SK-N-SH treated with all-trans-retinoic acid at 6 μM for 48 hours (cell line): ENCODE measurements at regions not wholly inside any gene's neighbourhood (a gene's known extent, or its start where the extent isn't known, plus 50 kb on each side); places are given as distances from the start of the nearest gene placed in this dataset.

Experiments
- ATAC-seq: fragments of 200-7000 bp; cut with Tn5 transposase; 3 replicates; pipeline ENCODE4 v1.9.1; 2020; ENCODE audit warnings: mild to moderate bottlenecking, moderate library complexity
- ARNTL ChIP-seq: fragments of 450-650 bp; formaldehyde crosslinking; IDR thresholded peaks from 2 replicates; pipeline ENCODE4 v1.5.0; 2020; ENCODE audit warnings: low read depth, mild to moderate bottlenecking, moderate library complexity, borderline replicate concordance
- BACH2 ChIP-seq: fragments of 250-450 bp; sonication (Bioruptor Pico); IDR thresholded peaks from 2 replicates; pipeline ENCODE4 v1.9.0; 2021; ENCODE audit warnings: mild to moderate bottlenecking, borderline replicate concordance
- CSDC2 ChIP-seq: fragments of 250-450 bp; sonication (Bioruptor Pico); IDR thresholded peaks from 2 replicates; pipeline ENCODE4 v1.5.0; 2020; ENCODE audit warnings: mild to moderate bottlenecking, moderate library complexity
- ESRRG ChIP-seq: fragments of 250-450 bp; sonication (Bioruptor Pico); IDR thresholded peaks from 2 replicates; pipeline ENCODE4 v1.6.1; 2021; ENCODE audit warnings: mild to moderate bottlenecking
- GLIS3 ChIP-seq: fragments of 250-450 bp; sonication (Bioruptor Pico); IDR thresholded peaks from 2 replicates; pipeline ENCODE4 v1.5.0; 2020; ENCODE audit warnings: mild to moderate bottlenecking, moderate library complexity
- ISL1 ChIP-seq: fragments of 250-450 bp; sonication (Bioruptor Pico); IDR thresholded peaks from 2 replicates; pipeline ENCODE4 v2.1.2; 2022; ENCODE audit warnings: mild to moderate bottlenecking, moderate library complexity
- OSR1 ChIP-seq: fragments of 250-450 bp; sonication (Bioruptor Pico); IDR thresholded peaks from 2 replicates; pipeline ENCODE4 v1.8.0; 2022; ENCODE audit warnings: moderate library complexity, mild to moderate bottlenecking, inconsistent platforms
- PATZ1 ChIP-seq: fragments of 250-450 bp; sonication (Bioruptor Pico); IDR thresholded peaks from 2 replicates; pipeline ENCODE4 v1.8.0; 2020; ENCODE audit warnings: mild to moderate bottlenecking, moderate library complexity, borderline replicate concordance
- PPARA ChIP-seq: fragments of 250-450 bp; sonication (Bioruptor Pico); IDR thresholded peaks from 2 replicates; pipeline ENCODE4 v1.5.0; 2020; ENCODE audit warnings: mild to moderate bottlenecking, borderline replicate concordance
- RARB ChIP-seq: fragments of 250-450 bp; sonication (Bioruptor Pico); IDR thresholded peaks from 2 replicates; pipeline ENCODE4 v1.8.0; 2021; ENCODE audit warnings: mild to moderate bottlenecking, moderate library complexity
- SNAI2 ChIP-seq: fragments of 250-450 bp; sonication (Bioruptor Pico); IDR thresholded peaks from 2 replicates; pipeline ENCODE4 v1.5.0; 2020; ENCODE audit warnings: mild to moderate bottlenecking, moderate library complexity
- TOX ChIP-seq: fragments of 250-450 bp; sonication (Bioruptor Pico); IDR thresholded peaks from 2 replicates; pipeline ENCODE4 v1.8.0; 2021; ENCODE audit warnings: mild to moderate bottlenecking, moderate library complexity, borderline replicate concordance
- TSHZ2 ChIP-seq: fragments of 250-450 bp; sonication (Bioruptor Pico); IDR thresholded peaks from 2 replicates; pipeline ENCODE4 v1.5.0; 2020; ENCODE audit warnings: mild to moderate bottlenecking, moderate library complexity
- ZFP3 ChIP-seq: fragments of 250-450 bp; sonication (Bioruptor Pico); IDR thresholded peaks from 2 replicates; pipeline ENCODE4 v1.5.0; 2020; ENCODE audit warnings: mild to moderate bottlenecking, moderate library complexity
- ZFP30 ChIP-seq: fragments of 450-650 bp; formaldehyde crosslinking; IDR thresholded peaks from 2 replicates; pipeline ENCODE4 v1.5.0; 2022; ENCODE audit warnings: mild to moderate bottlenecking, moderate library complexity
- ZNF565 ChIP-seq: fragments of 450-650 bp; formaldehyde crosslinking; conservative IDR thresholded peaks from 2 replicates; pipeline ENCODE4 v1.5.0; 2020; ENCODE audit warnings: low read depth, mild to moderate bottlenecking, moderate library complexity
- ZNF8 ChIP-seq: fragments of 450-650 bp; formaldehyde crosslinking; IDR thresholded peaks from 2 replicates; pipeline ENCODE4 v1.5.0; 2020; ENCODE audit warnings: mild to moderate bottlenecking, moderate library complexity
- TF ChIP-seq, protein P1 (sequence below): fragments of 250-450 bp; sonication (Bioruptor Pico); IDR thresholded peaks from 2 replicates; pipeline ENCODE4 v1.5.1; 2020; ENCODE audit warnings: low read depth, mild to moderate bottlenecking, moderate library complexity
- TF ChIP-seq, protein P2 (sequence below): fragments of 250-450 bp; sonication (Bioruptor Pico); IDR thresholded peaks from 2 replicates; pipeline ENCODE4 v1.8.0; 2021; ENCODE audit warnings: low read depth, mild to moderate bottlenecking, moderate library complexity, borderline replicate concordance

GRCh38 chr2:136441979-136442714 lies 323.2 kb upstream of the THSD7B start:
- no peak for TF ChIP-seq ZFP3 (CRISPR knock-in tag)
- TF ChIP-seq, protein P1, sequence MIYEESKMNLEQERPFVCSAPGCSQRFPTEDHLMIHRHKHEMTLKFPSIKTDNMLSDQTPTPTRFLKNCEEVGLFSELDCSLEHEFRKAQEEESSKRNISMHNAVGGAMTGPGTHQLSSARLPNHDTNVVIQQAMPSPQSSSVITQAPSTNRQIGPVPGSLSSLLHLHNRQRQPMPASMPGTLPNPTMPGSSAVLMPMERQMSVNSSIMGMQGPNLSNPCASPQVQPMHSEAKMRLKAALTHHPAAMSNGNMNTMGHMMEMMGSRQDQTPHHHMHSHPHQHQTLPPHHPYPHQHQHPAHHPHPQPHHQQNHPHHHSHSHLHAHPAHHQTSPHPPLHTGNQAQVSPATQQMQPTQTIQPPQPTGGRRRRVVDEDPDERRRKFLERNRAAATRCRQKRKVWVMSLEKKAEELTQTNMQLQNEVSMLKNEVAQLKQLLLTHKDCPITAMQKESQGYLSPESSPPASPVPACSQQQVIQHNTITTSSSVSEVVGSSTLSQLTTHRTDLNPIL: no peak
- TF ChIP-seq SNAI2 (CRISPR knock-in tag): no peak
- ATAC-seq: no peak

DNA sequence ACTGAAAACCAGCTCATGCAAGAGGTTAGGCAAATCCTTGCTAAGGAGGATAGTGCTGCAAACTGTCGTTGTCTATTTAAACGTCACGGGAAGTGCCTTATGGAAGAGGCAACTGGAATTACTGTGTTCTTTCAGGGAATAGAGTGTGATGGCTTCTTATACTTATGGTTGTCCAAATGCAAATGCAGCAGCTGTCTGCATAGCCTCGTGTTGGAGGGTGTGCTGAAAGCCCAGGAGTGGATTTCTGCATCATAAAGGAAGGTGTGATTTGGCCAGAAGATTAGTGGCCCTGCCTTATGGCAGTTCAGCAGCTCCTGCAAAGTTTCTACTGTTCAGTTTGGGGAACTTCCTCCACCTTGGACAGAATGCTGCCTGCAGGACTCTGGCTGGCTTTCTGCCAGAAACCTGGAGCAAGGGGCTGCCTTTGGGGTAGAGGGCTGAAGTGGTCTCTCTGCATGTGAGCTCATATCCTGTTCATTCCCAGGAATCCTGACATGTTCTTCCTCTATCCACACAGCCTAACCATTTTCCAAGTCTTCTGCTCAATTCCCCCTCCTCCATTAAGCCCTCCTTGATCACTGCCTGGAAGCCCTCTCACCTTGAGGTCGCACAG lies 321.2 kb upstream of the CXCR4 start:
- ATAC-seq: no peak
- TF ChIP-seq ZFP30 (no peak), RARB (CRISPR knock-in tag) (no peak), GLIS3 (CRISPR knock-in tag) (no peak), BACH2 (CRISPR knock-in tag) (no peak), CSDC2 (CRISPR knock-in tag) (no peak), ZFP3 (CRISPR knock-in tag) (no peak), PATZ1 (CRISPR knock-in tag) (no peak), ESRRG (CRISPR knock-in tag) (no peak), TOX (no peak), PPARA (CRISPR knock-in tag) (no peak), OSR1 (no peak), ZNF565 (CRISPR knock-in tag) (no peak), ISL1 (CRISPR knock-in tag) (no peak), TSHZ2 (no peak)
- TF ChIP-seq, protein P2, sequence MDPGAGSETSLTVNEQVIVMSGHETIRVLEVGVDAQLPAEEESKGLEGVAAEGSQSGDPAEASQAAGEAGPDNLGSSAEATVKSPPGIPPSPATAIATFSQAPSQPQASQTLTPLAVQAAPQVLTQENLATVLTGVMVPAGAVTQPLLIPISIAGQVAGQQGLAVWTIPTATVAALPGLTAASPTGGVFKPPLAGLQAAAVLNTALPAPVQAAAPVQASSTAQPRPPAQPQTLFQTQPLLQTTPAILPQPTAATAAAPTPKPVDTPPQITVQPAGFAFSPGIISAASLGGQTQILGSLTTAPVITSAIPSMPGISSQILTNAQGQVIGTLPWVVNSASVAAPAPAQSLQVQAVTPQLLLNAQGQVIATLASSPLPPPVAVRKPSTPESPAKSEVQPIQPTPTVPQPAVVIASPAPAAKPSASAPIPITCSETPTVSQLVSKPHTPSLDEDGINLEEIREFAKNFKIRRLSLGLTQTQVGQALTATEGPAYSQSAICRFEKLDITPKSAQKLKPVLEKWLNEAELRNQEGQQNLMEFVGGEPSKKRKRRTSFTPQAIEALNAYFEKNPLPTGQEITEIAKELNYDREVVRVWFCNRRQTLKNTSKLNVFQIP (CRISPR knock-in tag): no peak

DNA sequence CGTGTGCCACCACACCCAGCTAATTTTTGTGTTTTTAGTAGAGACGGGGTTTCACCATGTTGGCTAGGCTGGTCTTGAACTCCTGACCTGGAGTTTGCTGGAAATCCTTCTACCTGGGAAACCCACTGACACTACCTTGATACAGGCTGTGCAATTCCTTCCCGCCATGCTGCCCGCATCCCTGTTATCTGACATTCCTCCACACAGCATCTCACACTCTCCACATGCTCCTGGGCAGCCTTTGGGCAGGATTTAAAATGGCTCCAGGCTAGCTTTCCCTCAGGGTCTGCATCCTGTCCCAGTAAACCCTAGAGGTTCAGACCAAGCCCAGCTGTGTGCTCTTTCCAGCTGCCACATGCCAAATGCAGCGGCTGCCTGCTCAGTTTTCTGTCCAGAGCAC lies 319.5 kb upstream of the CXCR4 start:
- no peak for ATAC-seq
- TF ChIP-seq, protein P2 (CRISPR knock-in tag): no peak
- TF ChIP-seq CSDC2 (CRISPR knock-in tag) (no peak), ZNF8 (CRISPR knock-in tag) (no peak), ESRRG (CRISPR knock-in tag) (no peak), TSHZ2 (no peak), ZNF565 (CRISPR knock-in tag) (no peak), ZFP3 (CRISPR knock-in tag) (no peak), ARNTL (CRISPR knock-in tag) (no peak), PPARA (CRISPR knock-in tag) (no peak), RARB (CRISPR knock-in tag) (no peak)
- TF ChIP-seq, all 23 proteins: peak for 0
